WI38 (cell line): ENCODE measurements at regions not wholly inside any gene's neighbourhood (a gene's known extent, or its start where the extent isn't known, plus 50 kb on each side); places are given as distances from the start of the nearest gene placed in this dataset.

ENCODE experiments used
- H3K4me3 ChIP-seq: 2 replicates; pipeline ENCODE4 v1.5.1; 2011; ENCODE audit warnings: low read depth, mild to moderate bottlenecking, control low read depth, low read length
- CTCF ChIP-seq: IDR thresholded peaks from 2 replicates; pipeline ENCODE4 v1.5.1; 2012; ENCODE audit warnings: low read depth, mild to moderate bottlenecking, control low read depth, low read length

- no peak overlapping the region for H3K4me3 ChIP-seq
- no peak for TF ChIP-seq CTCF
These were observed 550.9 kb upstream of the LCORL start for GRCh38 chr4:18572481-18572880.

- TF ChIP-seq CTCF, result no peak
- H3K4me3 ChIP-seq, result no peak overlapping the region
These were observed 549.8 kb upstream of the LCORL start for GRCh38 chr4:18571301-18571761.

GRCh38 chr4:18570370-18570769, 548.8 kb upstream of the LCORL start:
- no peak for TF ChIP-seq CTCF
- no peak overlapping the region for H3K4me3 ChIP-seq

GRCh38 chr4:18568600-18568999, 547.0 kb upstream of the LCORL start:
- no peak for TF ChIP-seq CTCF
- no peak overlapping the region for H3K4me3 ChIP-seq

- H3K4me3 ChIP-seq, result no peak overlapping the region
- no peak for TF ChIP-seq CTCF
These were observed 545.6 kb upstream of the LCORL start for GRCh38 chr4:18566970-18567799.

GRCh38 chr4:18559492-18559891, 537.9 kb upstream of the LCORL start:
- TF ChIP-seq CTCF, result no peak
- no peak overlapping the region for H3K4me3 ChIP-seq

GRCh38 chr4:18556402-18556801, 534.8 kb upstream of the LCORL start:
- no peak overlapping the region for H3K4me3 ChIP-seq
- TF ChIP-seq CTCF, result no peak
